AG10803 (cell line): ENCODE measurements at regions not wholly inside any gene's neighbourhood (a gene's known extent, or its start where the extent isn't known, plus 50 kb on each side); places are given as distances from the start of the nearest gene placed in this dataset.

Source experiments
- DNase-seq: peaks from one replicate; pipeline ENCODE4 v3.0.0; 2010; ENCODE audit warnings: low read depth
- H3K4me3 ChIP-seq: 2 replicates; pipeline ENCODE4 v1.5.1; 2011; ENCODE audit warnings: mild to moderate bottlenecking, low read length, control low read depth
- CTCF ChIP-seq: conservative IDR thresholded peaks from 2 replicates; pipeline ENCODE4 v1.5.1; 2011; ENCODE audit warnings: mild to moderate bottlenecking, low read length, control low read depth, inconsistent platforms

- no peak for TF ChIP-seq CTCF
- H3K4me3 ChIP-seq: no peak overlapping the region
- no peak for DNase-seq
Observed at GRCh38 chr12:75589801-75590200, 78.4 kb upstream of the KRR1 start.

GRCh38 chr12:75587340-75588106, 76.1 kb upstream of the KRR1 start:
- DNase-seq: no peak
- TF ChIP-seq CTCF: no peak
- no peak overlapping the region for H3K4me3 ChIP-seq

- TF ChIP-seq CTCF: no peak
- DNase-seq: peak; percentile 79
Observed at GRCh38 chr12:75585330-75585729, 73.9 kb upstream of the KRR1 start.

GRCh38 chr12:75583355-75583754, 71.9 kb upstream of the KRR1 start:
- TF ChIP-seq CTCF: no peak
- H3K4me3 ChIP-seq: no peak overlapping the region
- no peak for DNase-seq

More at GRCh38 chr12:75585330-75585729, 73.9 kb upstream of the KRR1 start:
- no peak overlapping the region for H3K4me3 ChIP-seq

- no peak for DNase-seq
- no peak for TF ChIP-seq CTCF
- H3K4me3 ChIP-seq: no peak overlapping the region
Observed at GRCh38 chr12:75581515-75581914, 70.1 kb upstream of the KRR1 start.

GRCh38 chr12:75579552-75579951, 68.1 kb upstream of the KRR1 start:
- no peak overlapping the region for H3K4me3 ChIP-seq
- DNase-seq: no peak
- no peak for TF ChIP-seq CTCF

GRCh38 chr12:75578546-75578945, 67.1 kb upstream of the KRR1 start:
- TF ChIP-seq CTCF: no peak
- no peak overlapping the region for H3K4me3 ChIP-seq
- no peak for DNase-seq
